ENCODE measurements at regions not wholly inside any gene's neighbourhood (a gene's known extent, or its start where the extent isn't known, plus 50 kb on each side); places are given as distances from the start of the nearest gene placed in this dataset.

DNA sequence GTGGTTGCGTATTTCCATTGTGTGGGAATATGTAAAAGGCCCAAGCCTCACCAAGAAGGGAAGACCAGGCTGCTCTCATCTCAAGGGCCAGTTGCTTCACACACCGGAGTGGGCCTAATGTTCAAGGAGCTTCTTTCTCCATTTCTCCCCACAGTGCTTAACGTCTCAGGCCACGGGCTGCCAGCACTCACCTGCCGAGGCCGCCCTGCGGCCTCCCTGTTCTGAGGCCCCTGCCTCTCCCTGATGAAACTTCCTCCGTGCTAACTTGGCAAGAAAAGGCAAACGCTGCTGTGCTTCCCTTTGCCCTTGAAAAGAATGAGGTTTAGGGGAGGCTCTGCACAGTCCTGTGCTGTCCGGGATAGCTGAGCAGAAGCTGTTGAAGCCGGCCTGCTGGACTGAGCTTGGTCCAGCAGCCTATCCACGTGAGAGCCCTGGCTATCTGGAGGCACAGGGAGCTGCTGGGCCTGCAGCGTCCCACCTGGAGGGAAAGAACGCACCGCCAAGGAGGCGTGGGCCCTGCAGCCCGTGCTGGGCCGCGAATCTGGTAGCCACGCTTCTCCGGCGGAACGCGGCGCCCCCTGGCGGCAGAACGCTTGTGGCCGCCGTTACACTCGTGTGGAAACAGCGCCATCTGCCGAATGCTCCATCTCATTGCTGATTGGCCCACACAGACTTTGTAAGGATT is 73.5 kb upstream of the PRSS3 start (continued):
- TF ChIP-seq, protein P1, sequence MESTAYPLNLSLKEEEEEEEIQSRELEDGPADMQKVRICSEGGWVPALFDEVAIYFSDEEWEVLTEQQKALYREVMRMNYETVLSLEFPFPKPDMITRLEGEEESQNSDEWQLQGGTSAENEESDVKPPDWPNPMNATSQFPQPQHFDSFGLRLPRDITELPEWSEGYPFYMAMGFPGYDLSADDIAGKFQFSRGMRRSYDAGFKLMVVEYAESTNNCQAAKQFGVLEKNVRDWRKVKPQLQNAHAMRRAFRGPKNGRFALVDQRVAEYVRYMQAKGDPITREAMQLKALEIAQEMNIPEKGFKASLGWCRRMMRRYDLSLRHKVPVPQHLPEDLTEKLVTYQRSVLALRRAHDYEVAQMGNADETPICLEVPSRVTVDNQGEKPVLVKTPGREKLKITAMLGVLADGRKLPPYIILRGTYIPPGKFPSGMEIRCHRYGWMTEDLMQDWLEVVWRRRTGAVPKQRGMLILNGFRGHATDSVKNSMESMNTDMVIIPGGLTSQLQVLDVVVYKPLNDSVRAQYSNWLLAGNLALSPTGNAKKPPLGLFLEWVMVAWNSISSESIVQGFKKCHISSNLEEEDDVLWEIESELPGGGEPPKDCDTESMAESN (CRISPR knock-in tag; conservative IDR thresholded peaks at IDR 0.05) = no peak; the same call in 1 of the 2 replicates
- TF ChIP-seq, protein P2, sequence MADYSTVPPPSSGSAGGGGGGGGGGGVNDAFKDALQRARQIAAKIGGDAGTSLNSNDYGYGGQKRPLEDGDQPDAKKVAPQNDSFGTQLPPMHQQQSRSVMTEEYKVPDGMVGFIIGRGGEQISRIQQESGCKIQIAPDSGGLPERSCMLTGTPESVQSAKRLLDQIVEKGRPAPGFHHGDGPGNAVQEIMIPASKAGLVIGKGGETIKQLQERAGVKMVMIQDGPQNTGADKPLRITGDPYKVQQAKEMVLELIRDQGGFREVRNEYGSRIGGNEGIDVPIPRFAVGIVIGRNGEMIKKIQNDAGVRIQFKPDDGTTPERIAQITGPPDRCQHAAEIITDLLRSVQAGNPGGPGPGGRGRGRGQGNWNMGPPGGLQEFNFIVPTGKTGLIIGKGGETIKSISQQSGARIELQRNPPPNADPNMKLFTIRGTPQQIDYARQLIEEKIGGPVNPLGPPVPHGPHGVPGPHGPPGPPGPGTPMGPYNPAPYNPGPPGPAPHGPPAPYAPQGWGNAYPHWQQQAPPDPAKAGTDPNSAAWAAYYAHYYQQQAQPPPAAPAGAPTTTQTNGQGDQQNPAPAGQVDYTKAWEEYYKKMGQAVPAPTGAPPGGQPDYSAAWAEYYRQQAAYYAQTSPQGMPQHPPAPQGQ (CRISPR knock-in tag; IDR thresholded peaks at IDR 0.05; ENCODE audit: borderline replicate concordance) = peak; percentile 49; the same call in 1 of the 2 replicates
- TF ChIP-seq ZNF274 (CRISPR knock-in tag; IDR thresholded peaks at IDR 0.05) (peak; percentile 77), ZNF768 (CRISPR knock-in tag; IDR thresholded peaks at IDR 0.05) (peak; percentile 82; the same call in 1 of the 2 replicates), ZNF264 (CRISPR knock-in tag; IDR thresholded peaks at IDR 0.05) (peak; percentile 75; the same call in 1 of the 2 replicates), ZFP36L1 (CRISPR knock-in tag; IDR thresholded peaks at IDR 0.05) (no peak), SPEN (CRISPR knock-in tag; IDR thresholded peaks at IDR 0.05; ENCODE audit: low read depth) (peak; percentile 72; the same call in 1 of the 2 replicates), ZNF790 (CRISPR knock-in tag; IDR thresholded peaks at IDR 0.05; ENCODE audit: borderline replicate concordance) (no peak), ZFYVE20 (CRISPR knock-in tag; IDR thresholded peaks at IDR 0.05; ENCODE audit: borderline replicate concordance, low read depth) (no peak), ZNF788 (CRISPR knock-in tag; IDR thresholded peaks at IDR 0.05; ENCODE audit: borderline replicate concordance) (peak; percentile 88; the same call in 1 of the 2 replicates), ZNF546 (CRISPR knock-in tag; conservative IDR thresholded peaks at IDR 0.05) (no peak), PRPF4 (IDR thresholded peaks at IDR 0.05; ENCODE audit: low read depth, low read length, poor library complexity, severe bottlenecking) (no peak), ZNF792 (CRISPR knock-in tag; IDR thresholded peaks at IDR 0.05) (peak; percentile 80; the same call in 1 of the 2 replicates), TBX3 (IDR thresholded peaks at IDR 0.05; ENCODE audit: borderline replicate concordance) (no peak), TAF15 (IDR thresholded peaks at IDR 0.05; ENCODE audit: low read depth, low read length, poor library complexity, severe bottlenecking) (no peak), MAFK (conservative IDR thresholded peaks at IDR 0.05 in 1 of 2, IDR thresholded peaks at IDR 0.05 in 1 of 2; ENCODE audit: low read length in 2 of 2) (no peak), BHLHE40 (IDR thresholded peaks at IDR 0.05; ENCODE audit: low read length) (peak; percentile 53; the same call in 1 of the 2 replicates), ZNF367 (CRISPR knock-in tag; IDR thresholded peaks at IDR 0.05; ENCODE audit: borderline replicate concordance) (no peak)
- TF ChIP-seq, protein P3, sequence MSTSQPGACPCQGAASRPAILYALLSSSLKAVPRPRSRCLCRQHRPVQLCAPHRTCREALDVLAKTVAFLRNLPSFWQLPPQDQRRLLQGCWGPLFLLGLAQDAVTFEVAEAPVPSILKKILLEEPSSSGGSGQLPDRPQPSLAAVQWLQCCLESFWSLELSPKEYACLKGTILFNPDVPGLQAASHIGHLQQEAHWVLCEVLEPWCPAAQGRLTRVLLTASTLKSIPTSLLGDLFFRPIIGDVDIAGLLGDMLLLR (CRISPR knock-in tag; IDR thresholded peaks at IDR 0.05) = peak; percentile 65; the same call in 1 of the 2 replicates
- TF ChIP-seq, protein P4, sequence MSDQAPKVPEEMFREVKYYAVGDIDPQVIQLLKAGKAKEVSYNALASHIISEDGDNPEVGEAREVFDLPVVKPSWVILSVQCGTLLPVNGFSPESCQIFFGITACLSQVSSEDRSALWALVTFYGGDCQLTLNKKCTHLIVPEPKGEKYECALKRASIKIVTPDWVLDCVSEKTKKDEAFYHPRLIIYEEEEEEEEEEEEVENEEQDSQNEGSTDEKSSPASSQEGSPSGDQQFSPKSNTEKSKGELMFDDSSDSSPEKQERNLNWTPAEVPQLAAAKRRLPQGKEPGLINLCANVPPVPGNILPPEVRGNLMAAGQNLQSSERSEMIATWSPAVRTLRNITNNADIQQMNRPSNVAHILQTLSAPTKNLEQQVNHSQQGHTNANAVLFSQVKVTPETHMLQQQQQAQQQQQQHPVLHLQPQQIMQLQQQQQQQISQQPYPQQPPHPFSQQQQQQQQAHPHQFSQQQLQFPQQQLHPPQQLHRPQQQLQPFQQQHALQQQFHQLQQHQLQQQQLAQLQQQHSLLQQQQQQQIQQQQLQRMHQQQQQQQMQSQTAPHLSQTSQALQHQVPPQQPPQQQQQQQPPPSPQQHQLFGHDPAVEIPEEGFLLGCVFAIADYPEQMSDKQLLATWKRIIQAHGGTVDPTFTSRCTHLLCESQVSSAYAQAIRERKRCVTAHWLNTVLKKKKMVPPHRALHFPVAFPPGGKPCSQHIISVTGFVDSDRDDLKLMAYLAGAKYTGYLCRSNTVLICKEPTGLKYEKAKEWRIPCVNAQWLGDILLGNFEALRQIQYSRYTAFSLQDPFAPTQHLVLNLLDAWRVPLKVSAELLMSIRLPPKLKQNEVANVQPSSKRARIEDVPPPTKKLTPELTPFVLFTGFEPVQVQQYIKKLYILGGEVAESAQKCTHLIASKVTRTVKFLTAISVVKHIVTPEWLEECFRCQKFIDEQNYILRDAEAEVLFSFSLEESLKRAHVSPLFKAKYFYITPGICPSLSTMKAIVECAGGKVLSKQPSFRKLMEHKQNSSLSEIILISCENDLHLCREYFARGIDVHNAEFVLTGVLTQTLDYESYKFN (CRISPR knock-in tag; conservative IDR thresholded peaks at IDR 0.05) = 0 out of 2 replicates have a peak, but pooled peaks have one; percentile 27
- TF ChIP-seq, protein P5, sequence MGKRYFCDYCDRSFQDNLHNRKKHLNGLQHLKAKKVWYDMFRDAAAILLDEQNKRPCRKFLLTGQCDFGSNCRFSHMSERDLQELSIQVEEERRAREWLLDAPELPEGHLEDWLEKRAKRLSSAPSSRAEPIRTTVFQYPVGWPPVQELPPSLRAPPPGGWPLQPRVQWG (CRISPR knock-in tag; IDR thresholded peaks at IDR 0.05; ENCODE audit: borderline replicate concordance, low read depth) = no peak

All from HepG2 (cell line).